ENCODE measurements at regions not wholly inside any gene's neighbourhood (a gene's known extent, or its start where the extent isn't known, plus 50 kb on each side); places are given as distances from the start of the nearest gene placed in this dataset.
"Not testable (repeated sequence)": the region's sequence is repeated elsewhere in the genome, so short reads cannot be mapped to it uniquely, and the experiment has no call there.

- not testable (repeated sequence) for DNase-seq
Measured at GRCh38 chr5:67919532-67919931, 296.0 kb upstream of the PIK3R1 start.

- no peak for DNase-seq
Measured at GRCh38 chr5:67917561-67917960, 298.0 kb upstream of the PIK3R1 start.

GRCh38 chr5:67910546-67910945 lies 305.0 kb upstream of the PIK3R1 start:
- no peak for DNase-seq

GRCh38 chr5:67908126-67908765 lies 307.3 kb upstream of the PIK3R1 start:
- DNase-seq, result no peak

GRCh38 chr5:67904366-67904765 lies 311.2 kb upstream of the PIK3R1 start:
- no peak for DNase-seq

GRCh38 chr5:67903656-67904055 lies 311.9 kb upstream of the PIK3R1 start:
- no peak for DNase-seq

- no peak for DNase-seq
Measured at GRCh38 chr5:67903121-67903520, 312.4 kb upstream of the PIK3R1 start.

- DNase-seq, result no peak
Measured at GRCh38 chr5:67902497-67902830, 313.1 kb upstream of the PIK3R1 start.

GRCh38 chr5:67901814-67902496 lies 313.6 kb upstream of the PIK3R1 start:
- DNase-seq, result no peak

- DNase-seq, result no peak
Measured at GRCh38 chr5:67900514-67900913, 315.0 kb upstream of the PIK3R1 start.

GRCh38 chr5:67897980-67898379 lies 317.6 kb upstream of the PIK3R1 start:
- no peak for DNase-seq

GRCh38 chr5:67897431-67897830 lies 318.1 kb upstream of the PIK3R1 start:
- DNase-seq, result no peak

GRCh38 chr5:67896930-67897313 lies 318.6 kb upstream of the PIK3R1 start:
- no peak for DNase-seq

GRCh38 chr5:67896311-67896929 lies 319.1 kb upstream of the PIK3R1 start:
- DNase-seq, result no peak

GRCh38 chr5:67889870-67890269 lies 325.7 kb upstream of the PIK3R1 start:
- not testable (repeated sequence) for DNase-seq

- no peak for DNase-seq
Measured at GRCh38 chr5:67887748-67888161, 327.8 kb upstream of the PIK3R1 start.

- no peak for DNase-seq
Measured at GRCh38 chr5:67886761-67887160, 328.8 kb upstream of the PIK3R1 start.

- DNase-seq, result no peak
Measured at GRCh38 chr5:67880876-67881275, 334.7 kb upstream of the PIK3R1 start.

- no peak for DNase-seq
Measured at GRCh38 chr5:67880511-67880805, 335.1 kb upstream of the PIK3R1 start.

GRCh38 chr5:67879620-67880510 lies 335.7 kb upstream of the PIK3R1 start:
- DNase-seq, result no peak

- DNase-seq, result no peak
Measured at GRCh38 chr5:67878933-67879332, 336.6 kb upstream of the PIK3R1 start.

GRCh38 chr5:67876371-67876770 lies 339.2 kb upstream of the PIK3R1 start:
- no peak for DNase-seq

- no peak for DNase-seq
Measured at GRCh38 chr5:67875601-67876000, 340.0 kb upstream of the PIK3R1 start.

- no peak for DNase-seq
Measured at GRCh38 chr5:67873935-67874334, 341.6 kb upstream of the PIK3R1 start.

Measured in CD4-positive, alpha-beta T cell treated with Interleukin-12 subunit alpha and Interleukin-12 subunit beta, for 1 hour (primary cell).